COLO829 (cell line): ENCODE measurements at regions not wholly inside any gene's neighbourhood (a gene's known extent, or its start where the extent isn't known, plus 50 kb on each side); places are given as distances from the start of the nearest gene placed in this dataset.
"Not testable (repeated sequence)": the region's sequence is repeated elsewhere in the genome, so short reads cannot be mapped to it uniquely, and the experiment has no call there.

ENCODE experiments used
- DNase-seq: peaks from one replicate; pipeline ENCODE4 v3.0.0; 2012; ENCODE audit warnings: low spot score

GRCh38 chr17:22503322-22503899 is 811.1 kb downstream of the KCNJ18 start:
- no peak for DNase-seq

- DNase-seq: no peak
Measured at GRCh38 chr17:22505660-22506059, 813.3 kb downstream of the KCNJ18 start.

GRCh38 chr17:22506231-22506630 is 813.9 kb downstream of the KCNJ18 start:
- no peak for DNase-seq

- no peak for DNase-seq
Measured at GRCh38 chr17:22506861-22507260, 814.5 kb downstream of the KCNJ18 start.

- DNase-seq: no peak
Measured at GRCh38 chr17:22507823-22508222, 815.5 kb downstream of the KCNJ18 start.

- no peak for DNase-seq
Measured at GRCh38 chr17:22510504-22510903, 818.2 kb downstream of the KCNJ18 start.

GRCh38 chr17:22511431-22511830 is 819.1 kb downstream of the KCNJ18 start:
- no peak for DNase-seq

- no peak for DNase-seq
Measured at GRCh38 chr17:22512057-22512456, 819.7 kb downstream of the KCNJ18 start.

- no peak for DNase-seq
Measured at GRCh38 chr17:22512506-22512905, 820.2 kb downstream of the KCNJ18 start.

- peak; percentile 10 for DNase-seq
Measured at GRCh38 chr17:22512997-22513538, 820.7 kb downstream of the KCNJ18 start.

GRCh38 chr17:22514315-22514714 is 822.0 kb downstream of the KCNJ18 start:
- no peak for DNase-seq

- DNase-seq: no peak
Measured at GRCh38 chr17:22514767-22515320, 822.5 kb downstream of the KCNJ18 start.

GRCh38 chr17:22515599-22515998 is 823.3 kb downstream of the KCNJ18 start:
- DNase-seq: no peak

GRCh38 chr17:22516861-22517636 is 824.7 kb downstream of the KCNJ18 start:
- DNase-seq: no peak

- DNase-seq: peak; percentile 16
Measured at GRCh38 chr17:22517716-22518115, 825.4 kb downstream of the KCNJ18 start.

- DNase-seq: no peak
Measured at GRCh38 chr17:22518185-22518584, 825.9 kb downstream of the KCNJ18 start.

- DNase-seq: not testable (repeated sequence)
Measured at GRCh38 chr17:22548873-22549272, 856.5 kb downstream of the KCNJ18 start.

GRCh38 chr17:22551695-22552415 is 859.5 kb downstream of the KCNJ18 start:
- not testable (repeated sequence) for DNase-seq

- no peak for DNase-seq
Measured at GRCh38 chr17:22569459-22570143, 877.3 kb downstream of the KCNJ18 start.

GRCh38 chr17:22570144-22570845 is 878.0 kb downstream of the KCNJ18 start:
- no peak for DNase-seq

GRCh38 chr17:22599322-22599721 is 907.0 kb downstream of the KCNJ18 start:
- DNase-seq: no peak
